H7 (cell line): ENCODE measurements at regions not wholly inside any gene's neighbourhood (a gene's known extent, or its start where the extent isn't known, plus 50 kb on each side); places are given as distances from the start of the nearest gene placed in this dataset.

Experiments
- DNase-seq: peaks from one replicate; pipeline ENCODE4 v3.0.0; 2012
- H3K27me3 ChIP-seq: 2 replicates; pipeline ENCODE4 v1.6.0; 2011; ENCODE audit warnings: mild to moderate bottlenecking, low read length; ENCODE audit not compliant: control insufficient read depth, insufficient read depth
- H3K36me3 ChIP-seq: replicated peaks from 2 replicates; pipeline ENCODE4 v1.5.1; 2011; ENCODE audit warnings: low read length; ENCODE audit not compliant: control insufficient read depth, insufficient read depth
- H3K4me3 ChIP-seq: 2 replicates; pipeline ENCODE4 v1.5.1; 2011; ENCODE audit warnings: low read depth, mild to moderate bottlenecking, control low read depth, low read length, moderate library complexity; ENCODE audit not compliant: insufficient read depth

- DNase-seq = no peak
- H3K36me3 ChIP-seq = no peaks in the 10 kb centered on the region
- no peak overlapping the region for H3K4me3 ChIP-seq
- no peaks in the 10 kb centered on the region for H3K27me3 ChIP-seq
These were observed 610.1 kb downstream of the AJAP1 start for GRCh38 chr1:5264476-5264875.

GRCh38 chr1:5256793-5257192, 602.4 kb downstream of the AJAP1 start:
- Histone ChIP-seq H3K27me3 (no peaks in the 10 kb centered on the region), H3K36me3 (no peaks in the 10 kb centered on the region), H3K4me3 (no peak overlapping the region)
- DNase-seq = no peak

GRCh38 chr1:5254975-5255374, 600.6 kb downstream of the AJAP1 start:
- H3K27me3 ChIP-seq = no peaks in the 10 kb centered on the region
- no peak for DNase-seq
- no peaks in the 10 kb centered on the region for H3K36me3 ChIP-seq
- no peak overlapping the region for H3K4me3 ChIP-seq

GRCh38 chr1:5254131-5254725, 599.8 kb downstream of the AJAP1 start:
- Histone ChIP-seq H3K27me3 (no peaks in the 10 kb centered on the region), H3K4me3 (no peak overlapping the region), H3K36me3 (no peaks in the 10 kb centered on the region)
- DNase-seq = no peak

GRCh38 chr1:5253036-5253435, 598.6 kb downstream of the AJAP1 start:
- Histone ChIP-seq H3K4me3 (no peak overlapping the region), H3K27me3 (no peaks in the 10 kb centered on the region)
- no peak for DNase-seq

GRCh38 chr1:5250336-5250735, 595.9 kb downstream of the AJAP1 start:
- DNase-seq = no peak
- Histone ChIP-seq H3K4me3 (no peak overlapping the region), H3K27me3 (no peaks in the 10 kb centered on the region; the same call in 1 of the 2 replicates), H3K36me3 (no peaks in the 10 kb centered on the region)

More at GRCh38 chr1:5253036-5253435, 598.6 kb downstream of the AJAP1 start:
- H3K36me3 ChIP-seq = no peaks in the 10 kb centered on the region

- no peak for DNase-seq
- H3K4me3 ChIP-seq = no peak overlapping the region
- H3K36me3 ChIP-seq = no peaks in the 10 kb centered on the region
- H3K27me3 ChIP-seq = peaks cover 2% of the 10 kb centered on the region; the same call in 1 of the 2 replicates
These were observed 590.9 kb downstream of the AJAP1 start for GRCh38 chr1:5245348-5245747.

GRCh38 chr1:5244631-5245285, 590.3 kb downstream of the AJAP1 start:
- peaks cover 2% of the 10 kb centered on the region; the same call in 1 of the 2 replicates for H3K27me3 ChIP-seq
- no peak for DNase-seq
- no peak overlapping the region for H3K4me3 ChIP-seq
- H3K36me3 ChIP-seq = no peaks in the 10 kb centered on the region

- no peak overlapping the region for H3K4me3 ChIP-seq
- no peaks in the 10 kb centered on the region for H3K36me3 ChIP-seq
- DNase-seq = no peak
- H3K27me3 ChIP-seq = peaks cover 2% of the 10 kb centered on the region; the same call in 1 of the 2 replicates
These were observed 588.4 kb downstream of the AJAP1 start for GRCh38 chr1:5242850-5243249.

- Histone ChIP-seq H3K27me3 (peaks cover 2% of the 10 kb centered on the region; the same call in 1 of the 2 replicates), H3K36me3 (no peaks in the 10 kb centered on the region), H3K4me3 (no peak overlapping the region)
- no peak for DNase-seq
These were observed 585.5 kb downstream of the AJAP1 start for GRCh38 chr1:5239911-5240310.

- no peaks in the 10 kb centered on the region for H3K36me3 ChIP-seq
- no peak for DNase-seq
- peaks cover 2% of the 10 kb centered on the region; the same call in 1 of the 2 replicates for H3K27me3 ChIP-seq
- H3K4me3 ChIP-seq = no peak overlapping the region
These were observed 584.1 kb downstream of the AJAP1 start for GRCh38 chr1:5238351-5239130.

GRCh38 chr1:5235355-5235899, 581.0 kb downstream of the AJAP1 start:
- H3K27me3 ChIP-seq = no peaks in the 10 kb centered on the region; the same call in 1 of the 2 replicates
- no peaks in the 10 kb centered on the region for H3K36me3 ChIP-seq
- DNase-seq = no peak
- no peak overlapping the region for H3K4me3 ChIP-seq

GRCh38 chr1:5232537-5232936, 578.1 kb downstream of the AJAP1 start:
- Histone ChIP-seq H3K4me3 (no peak overlapping the region), H3K36me3 (no peaks in the 10 kb centered on the region), H3K27me3 (peaks cover 12% of the 10 kb centered on the region; the same call in 1 of the 2 replicates)
- DNase-seq = no peak

GRCh38 chr1:5231541-5232315, 577.3 kb downstream of the AJAP1 start:
- Histone ChIP-seq H3K36me3 (no peaks in the 10 kb centered on the region), H3K27me3 (peaks cover 19% of the 10 kb centered on the region), H3K4me3 (no peak overlapping the region)
- no peak for DNase-seq
